Right lobe of liver (tissue), 6 donors: ENCODE measurements at regions not wholly inside any gene's neighbourhood (a gene's known extent, or its start where the extent isn't known, plus 50 kb on each side); places are given as distances from the start of the nearest gene placed in this dataset.
A peak's percentile ranks its signal among the peaks of the same experiment; 100 is the strongest.

Source experiments
- ATAC-seq, 4 donors: fragments of 200-7000 bp; cut with Tn5 transposase; one replicate each; pipeline ENCODE4 v1.9.1; 2020; ENCODE audit warnings: mild to moderate bottlenecking in 4 of 4, moderate library complexity in 4 of 4
- DNase-seq, 3 donors: peaks; one replicate each; pipeline ENCODE4 v3.0.0-alpha.2; 2020
- H3K27ac ChIP-seq, 3 donors: fragments of 200-600 bp; one replicate each; pipeline ENCODE4 v1.8.0; 2022
- H3K27me3 ChIP-seq, 2 donors: fragments of 200-600 bp; one replicate each; pipeline ENCODE4 v1.8.0; 2022
- H3K36me3 ChIP-seq, 4 donors: fragments of 200-600 bp; sonication (generic) in 1 of 4; one replicate each; pipeline versions ENCODE4 v1.5.1 to v1.8.0; 2017 to 2022; ENCODE audit warnings: control low read depth in 1 of 4
- H3K4me1 ChIP-seq, 4 donors: fragments of 200-600 bp; sonication (generic) in 1 of 4; one replicate each; pipeline versions ENCODE4 v1.5.1 to v1.8.0; 2017 to 2022; ENCODE audit warnings: control low read depth in 1 of 4
- H3K4me3 ChIP-seq, 3 donors: fragments of 200-600 bp; one replicate each; pipeline ENCODE4 v1.8.0; 2022
- H3K9me3 ChIP-seq, 4 donors: fragments of 200-600 bp; sonication (generic) in 1 of 4; one replicate each; pipeline versions ENCODE4 v1.5.1 to v1.8.0; 2017 to 2022; ENCODE audit warnings: control low read depth in 1 of 4
- POLR2A ChIP-seq: fragments of 450-650 bp; IDR thresholded peaks from one replicate; pipeline ENCODE4 v1.6.1; 2017; ENCODE audit warnings: antibody characterized with exemption, mild to moderate bottlenecking
- WGBS: methylation state at CpG from one replicate; pipeline ENCODE4 v1.1.6; 2018; ENCODE audit warnings: low coverage, low lambda C conversion rate; ENCODE audit not compliant: insufficient coverage; ENCODE audit errors: missing lambda C conversion rate; 5-methylcytosine and 5-hydroxymethylcytosine counted together
- intact Hi-C, 2 donors: fragments of 100-400 bp; cut with DNase I; formaldehyde crosslinking; loops; one replicate each; pipeline versions ENCODE4 v1.11.2 to v1.14.1; 2022
- TF ChIP-seq, protein P1 (sequence below), 4 donors: fragments of 200-600 bp in 3 of 4; fragments of 450-650 bp in 1 of 4; IDR thresholded peaks; one replicate each; pipeline versions ENCODE4 v1.5.1 to v1.8.0; 2016 to 2022; ENCODE audit warnings: antibody characterized with exemption in 4 of 4, mild to moderate bottlenecking in 2 of 4
- donor health status: DM: no; HTN: yes; CAD: no.
- donor health status: DM: no; HTN: no; CAD: no.
- donor health status: DM: no; HTN: no; CAD: no.
- donor health status: DM: no; HTN: yes; CAD: no.
- donor health status: DM: no; HTN: yes; CAD: no.

DNA sequence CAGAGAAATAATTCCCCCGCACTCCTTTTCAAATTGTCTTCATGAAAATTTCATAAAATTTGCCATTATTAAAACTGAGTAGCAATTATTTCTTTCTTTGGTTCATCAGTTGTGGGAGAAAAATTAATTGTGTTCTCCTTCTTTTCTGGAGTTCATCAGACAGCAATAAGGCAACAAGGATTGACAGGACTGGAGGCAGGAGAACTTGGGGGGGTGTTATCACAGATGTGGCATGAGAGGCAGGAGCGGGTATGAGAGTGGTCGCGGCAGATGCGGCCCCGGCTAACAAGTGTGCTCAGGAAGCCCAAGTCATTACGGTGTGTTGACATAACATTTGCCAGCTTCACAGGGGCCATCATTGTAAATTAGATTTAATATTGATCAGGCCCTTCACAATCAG, 306.6 kb upstream of the TMPO start:
- no peaks in the 10 kb centered on the region for H3K9me3 ChIP-seq
- TF ChIP-seq, protein P1, sequence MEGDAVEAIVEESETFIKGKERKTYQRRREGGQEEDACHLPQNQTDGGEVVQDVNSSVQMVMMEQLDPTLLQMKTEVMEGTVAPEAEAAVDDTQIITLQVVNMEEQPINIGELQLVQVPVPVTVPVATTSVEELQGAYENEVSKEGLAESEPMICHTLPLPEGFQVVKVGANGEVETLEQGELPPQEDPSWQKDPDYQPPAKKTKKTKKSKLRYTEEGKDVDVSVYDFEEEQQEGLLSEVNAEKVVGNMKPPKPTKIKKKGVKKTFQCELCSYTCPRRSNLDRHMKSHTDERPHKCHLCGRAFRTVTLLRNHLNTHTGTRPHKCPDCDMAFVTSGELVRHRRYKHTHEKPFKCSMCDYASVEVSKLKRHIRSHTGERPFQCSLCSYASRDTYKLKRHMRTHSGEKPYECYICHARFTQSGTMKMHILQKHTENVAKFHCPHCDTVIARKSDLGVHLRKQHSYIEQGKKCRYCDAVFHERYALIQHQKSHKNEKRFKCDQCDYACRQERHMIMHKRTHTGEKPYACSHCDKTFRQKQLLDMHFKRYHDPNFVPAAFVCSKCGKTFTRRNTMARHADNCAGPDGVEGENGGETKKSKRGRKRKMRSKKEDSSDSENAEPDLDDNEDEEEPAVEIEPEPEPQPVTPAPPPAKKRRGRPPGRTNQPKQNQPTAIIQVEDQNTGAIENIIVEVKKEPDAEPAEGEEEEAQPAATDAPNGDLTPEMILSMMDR (IDR thresholded peaks at IDR 0.05), result no peak
- no peak for TF ChIP-seq POLR2A
- no peak overlapping the region for H3K27ac ChIP-seq
- DNase-seq, result no peak
- H3K4me3 ChIP-seq, result no peak overlapping the region
- no peaks in the 10 kb centered on the region for H3K36me3 ChIP-seq
- ATAC-seq, result no peak
- no peaks in the 10 kb centered on the region for H3K27me3 ChIP-seq
- intact Hi-C loops, result no loop called here
- no peaks in the 10 kb centered on the region for H3K4me1 ChIP-seq
- WGBS, result 77% methylated on average over 7 of the region's 7 CpGs

DNA sequence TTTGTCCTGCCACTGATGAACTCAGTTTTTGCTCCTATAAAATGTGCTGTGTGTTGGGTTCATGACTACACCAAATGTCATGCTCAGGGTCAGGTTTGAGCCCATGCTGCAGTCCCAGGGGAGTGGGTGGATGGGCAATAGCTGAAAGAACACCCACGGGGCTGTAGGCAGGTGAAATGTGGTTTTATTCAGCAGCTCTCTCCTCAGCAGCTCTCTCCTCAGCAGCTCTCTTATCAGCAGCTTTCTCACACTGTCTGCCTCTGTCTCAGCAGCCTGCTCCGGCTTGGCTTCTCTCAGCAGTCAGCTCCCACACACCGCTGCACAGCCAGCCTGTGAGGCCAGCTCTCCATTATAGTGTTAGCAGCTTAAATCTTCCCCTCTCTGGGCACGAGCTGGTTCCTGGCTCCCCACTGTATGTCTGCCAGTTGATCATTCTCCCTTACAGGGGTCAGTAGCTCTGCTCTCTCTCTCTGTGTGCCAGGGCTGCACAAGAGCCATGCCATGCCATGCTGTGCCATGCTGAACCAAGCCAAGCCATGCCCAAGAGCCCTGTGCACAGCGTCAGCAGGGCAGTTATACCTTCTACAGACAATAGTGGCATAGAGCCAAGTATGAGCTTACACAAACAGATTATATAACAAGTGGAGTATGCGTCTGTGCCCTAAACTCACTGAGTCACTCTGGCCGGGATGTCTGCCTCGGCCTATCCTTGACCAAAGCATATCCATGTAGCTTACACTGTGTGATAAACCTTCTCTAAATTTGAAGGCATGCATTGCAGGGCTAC, 303.3 kb upstream of the TMPO start:
- no peak overlapping the region for H3K27ac ChIP-seq
- ATAC-seq (peak in 1 of 4 donors; percentile 27), DNase-seq (no peak)
- H3K4me1 ChIP-seq, result no peaks in the 10 kb centered on the region
- no peaks in the 10 kb centered on the region for H3K9me3 ChIP-seq
- H3K27me3 ChIP-seq, result no peaks in the 10 kb centered on the region
- intact Hi-C loops, result no loop called here
- no peaks in the 10 kb centered on the region for H3K36me3 ChIP-seq
- H3K4me3 ChIP-seq, result no peak overlapping the region
- TF ChIP-seq POLR2A, result no peak
- TF ChIP-seq, protein P1 (IDR thresholded peaks at IDR 0.05), result no peak
- 56% methylated on average over 7 of the region's 8 CpGs for WGBS

DNA sequence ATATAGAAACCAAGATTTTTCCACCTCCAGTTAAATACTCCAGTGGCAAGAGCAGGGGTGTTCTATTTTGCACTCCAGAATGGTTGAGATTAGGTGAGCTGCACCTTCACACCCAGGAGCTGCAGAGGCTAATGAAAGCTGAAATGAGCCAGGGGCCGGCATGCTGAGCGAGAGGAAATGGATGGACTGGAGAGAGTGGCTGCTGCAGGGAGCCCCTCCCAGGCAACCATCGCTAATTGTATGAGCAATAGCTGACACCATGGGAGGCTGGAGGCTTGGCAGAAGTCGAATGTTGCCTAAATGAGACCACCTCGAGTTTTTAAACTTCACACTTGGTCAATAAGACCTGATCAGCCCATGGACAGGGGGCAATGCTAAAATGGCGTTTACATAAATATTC, 301.8 kb upstream of the TMPO start:
- 33% methylated on average over 3 of the region's 6 CpGs for WGBS
- no peak overlapping the region for H3K27ac ChIP-seq
- no peak for TF ChIP-seq POLR2A
- TF ChIP-seq, protein P1 (IDR thresholded peaks at IDR 0.05), result no peak
- DNase-seq, result no peak
- H3K4me3 ChIP-seq, result no peak overlapping the region
- H3K36me3 ChIP-seq, result no peaks in the 10 kb centered on the region
- no peaks in the 10 kb centered on the region for H3K27me3 ChIP-seq
- no peaks in the 10 kb centered on the region for H3K9me3 ChIP-seq
- H3K4me1 ChIP-seq, result no peaks in the 10 kb centered on the region
- no peak for ATAC-seq
- intact Hi-C loops, result no loop called here

DNA sequence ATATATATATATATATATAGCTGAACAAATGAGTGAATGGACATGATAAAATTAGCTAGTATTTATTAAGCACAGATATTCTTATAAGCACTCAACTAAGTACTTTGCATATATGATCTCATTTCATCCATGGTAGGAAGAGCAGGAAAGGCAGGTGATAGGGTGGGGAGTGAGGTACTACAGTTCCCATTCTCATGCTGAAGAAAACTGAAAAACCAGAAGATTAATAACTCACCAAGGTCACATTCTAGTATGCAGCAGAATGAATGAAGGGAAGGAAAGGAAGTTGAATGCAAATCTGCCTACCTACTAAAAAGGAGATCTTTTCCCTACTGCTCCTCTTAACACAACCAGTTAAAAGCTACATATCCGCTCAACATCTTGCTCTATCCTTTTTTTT, 298.1 kb upstream of the TMPO start:
- Histone ChIP-seq H3K27me3 (no peaks in the 10 kb centered on the region), H3K4me3 (no peak overlapping the region), H3K27ac (no peak overlapping the region), H3K4me1 (no peaks in the 10 kb centered on the region), H3K36me3 (no peaks in the 10 kb centered on the region), H3K9me3 (no peaks in the 10 kb centered on the region)
- no peak for ATAC-seq
- no peak for TF ChIP-seq POLR2A
- no peak for DNase-seq
- no CpG with 5 or more reads among the region's 1 CpG for WGBS
- intact Hi-C loops, result no loop called here

DNA sequence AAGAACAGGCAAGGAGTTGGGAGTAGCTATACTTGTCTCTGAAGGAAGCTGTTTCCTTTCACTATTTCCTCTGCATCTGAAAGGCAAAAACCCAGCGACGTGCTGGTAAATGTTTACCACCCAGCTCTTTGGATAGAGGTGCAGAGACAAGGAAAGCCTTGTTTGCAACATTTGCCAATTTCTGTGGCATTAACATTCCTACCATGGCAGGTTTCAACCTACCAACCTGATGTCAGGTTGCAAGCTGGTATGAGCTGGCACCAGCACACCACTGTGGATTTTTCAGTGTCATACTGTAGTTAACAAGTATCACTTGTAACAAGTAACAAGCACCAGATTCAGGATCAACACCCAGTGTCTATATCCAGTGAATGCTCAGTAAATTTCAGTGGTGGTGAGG, 294.8 kb upstream of the TMPO start:
- WGBS, result 10% methylated on average over 2 of the region's 2 CpGs
- H3K36me3 ChIP-seq, result no peaks in the 10 kb centered on the region
- no peak for ATAC-seq
- H3K9me3 ChIP-seq, result no peaks in the 10 kb centered on the region
- no peak for TF ChIP-seq POLR2A
- TF ChIP-seq, protein P1 (IDR thresholded peaks at IDR 0.05), result no peak
- H3K27ac ChIP-seq, result no peak overlapping the region
- intact Hi-C loops, result no loop called here
- no peaks in the 10 kb centered on the region for H3K27me3 ChIP-seq
- no peak for DNase-seq
- H3K4me3 ChIP-seq, result no peak overlapping the region
- no peaks in the 10 kb centered on the region for H3K4me1 ChIP-seq
